Activated CD8-positive, alpha-beta memory T cell treated with anti-CD3 and anti-CD28 coated beads, Interleukin-2, amount 50 U/mL, for 48 hours (primary cell): ENCODE measurements at regions not wholly inside any gene's neighbourhood (a gene's known extent, or its start where the extent isn't known, plus 50 kb on each side); places are given as distances from the start of the nearest gene placed in this dataset.
"Not testable (repeated sequence)": the region's sequence is repeated elsewhere in the genome, so short reads cannot be mapped to it uniquely, and the experiment has no call there.

ENCODE experiments used
- DNase-seq: peaks from one replicate; pipeline ENCODE4 v3.0.0-alpha.2; 2020

- DNase-seq, result no peak
Measured at GRCh38 chr6:170232186-170233002, 58.5 kb downstream of the DLL1 start.

GRCh38 chr6:170231293-170232185 is 59.3 kb downstream of the DLL1 start:
- no peak for DNase-seq

- no peak for DNase-seq
Measured at GRCh38 chr6:170230520-170231292, 60.2 kb downstream of the DLL1 start.

GRCh38 chr6:170229851-170230519 is 60.9 kb downstream of the DLL1 start:
- no peak for DNase-seq

DNA sequence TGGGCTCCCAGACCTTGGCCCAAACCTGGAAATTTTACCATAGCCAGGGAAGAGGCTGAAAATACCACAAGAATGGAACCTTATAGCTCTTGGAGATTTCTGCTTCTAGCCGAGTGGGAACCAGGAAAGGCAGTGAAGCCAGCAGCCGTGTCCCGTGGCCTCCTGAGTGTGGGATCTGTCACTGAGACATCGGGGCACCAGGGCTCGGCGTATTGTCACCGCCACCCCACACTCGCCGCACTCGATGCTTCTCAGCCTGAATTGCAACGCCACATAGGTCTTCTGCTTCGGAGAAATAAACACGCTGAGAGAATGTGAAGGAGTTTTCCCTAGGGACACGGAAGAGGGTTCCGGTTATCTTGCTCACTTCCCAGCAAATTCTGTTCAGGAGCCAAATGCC is 61.5 kb downstream of the DLL1 start:
- DNase-seq, result no peak

DNA sequence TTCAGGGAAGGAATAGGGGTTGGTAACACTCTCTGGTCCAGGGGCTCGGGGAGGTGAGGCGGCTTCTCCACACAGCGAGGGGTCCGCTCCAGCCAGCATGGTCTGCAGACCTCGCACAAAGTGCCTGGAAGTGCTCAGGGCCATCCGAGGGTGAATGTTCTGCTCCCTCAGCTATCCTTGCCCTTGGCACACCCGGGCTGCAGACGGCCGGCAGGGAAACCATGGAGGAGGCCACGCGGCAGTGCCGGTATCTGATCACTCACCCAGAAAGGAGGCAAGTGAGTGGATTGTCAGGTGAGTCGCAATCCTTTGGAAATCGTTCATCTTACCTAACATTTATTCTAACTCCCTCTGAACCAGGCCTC is 62.0 kb downstream of the DLL1 start:
- DNase-seq, result no peak

DNA sequence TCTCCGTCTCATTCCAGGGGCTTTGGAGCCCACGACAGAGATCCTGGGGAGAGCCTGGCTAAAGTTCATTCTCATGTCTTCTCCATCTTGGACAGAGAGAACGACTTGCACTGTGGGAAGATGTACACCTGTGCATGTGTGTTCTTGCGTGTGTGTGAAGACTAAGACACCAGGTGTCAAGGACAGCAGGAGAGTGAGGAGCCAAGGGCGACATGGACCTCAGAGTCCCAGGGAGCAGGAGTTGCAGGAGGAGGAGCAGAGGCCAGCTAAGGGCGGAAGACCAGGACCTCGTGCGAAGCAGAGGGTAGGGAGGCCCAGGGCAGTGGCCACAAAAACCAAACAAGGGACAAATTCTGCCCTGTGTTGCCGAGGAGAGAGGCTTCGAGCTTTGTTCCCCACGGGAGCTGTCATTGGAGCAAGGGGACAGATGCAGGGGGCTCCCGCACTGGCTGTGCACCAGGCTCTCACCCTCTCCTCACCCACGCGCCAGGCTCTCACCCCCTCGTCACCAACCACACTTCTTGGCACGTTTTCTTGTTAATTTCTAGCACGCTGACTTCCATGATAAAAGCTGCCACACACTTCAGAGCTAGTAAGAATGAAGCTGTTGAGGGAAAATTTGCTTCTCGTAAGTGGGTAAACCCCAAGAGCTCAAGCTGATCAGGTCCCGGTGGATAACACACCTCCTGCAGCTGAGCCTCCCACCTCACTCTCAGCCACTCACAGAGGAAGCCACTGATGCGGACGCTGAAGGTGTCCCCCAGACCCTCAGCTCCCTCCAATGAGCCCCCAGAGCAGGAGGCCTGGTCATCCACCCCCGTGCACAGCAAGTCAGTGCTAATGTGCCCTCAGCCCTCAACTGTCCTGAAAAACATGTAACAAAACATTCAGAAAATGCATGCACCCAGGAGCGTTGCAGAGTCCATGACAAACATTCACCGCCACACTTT is 62.6 kb downstream of the DLL1 start:
- no peak for DNase-seq

DNA sequence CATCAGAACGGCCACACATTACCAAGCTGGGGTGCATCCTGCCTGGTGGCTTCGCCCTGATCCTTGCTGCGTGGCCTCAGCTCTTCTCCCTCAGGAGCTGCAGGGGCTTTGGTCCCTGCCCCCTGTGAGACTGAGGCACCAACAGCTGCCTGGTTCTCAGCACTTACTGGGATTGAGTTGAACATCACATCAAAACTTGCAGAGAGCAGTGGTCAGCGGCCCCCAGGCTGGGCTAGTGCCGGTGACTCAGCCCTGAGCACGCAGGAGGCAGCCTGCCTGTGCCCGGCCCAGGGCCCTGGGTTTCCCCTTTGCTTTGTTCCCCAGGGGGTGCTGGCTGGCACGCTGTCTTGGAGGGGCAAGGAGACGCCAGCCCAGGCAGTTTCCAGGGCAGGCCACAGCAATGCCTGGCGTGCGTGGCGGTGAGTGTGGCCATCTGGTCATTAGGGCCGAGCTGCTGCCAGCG is 63.3 kb downstream of the DLL1 start:
- DNase-seq, result no peak

DNA sequence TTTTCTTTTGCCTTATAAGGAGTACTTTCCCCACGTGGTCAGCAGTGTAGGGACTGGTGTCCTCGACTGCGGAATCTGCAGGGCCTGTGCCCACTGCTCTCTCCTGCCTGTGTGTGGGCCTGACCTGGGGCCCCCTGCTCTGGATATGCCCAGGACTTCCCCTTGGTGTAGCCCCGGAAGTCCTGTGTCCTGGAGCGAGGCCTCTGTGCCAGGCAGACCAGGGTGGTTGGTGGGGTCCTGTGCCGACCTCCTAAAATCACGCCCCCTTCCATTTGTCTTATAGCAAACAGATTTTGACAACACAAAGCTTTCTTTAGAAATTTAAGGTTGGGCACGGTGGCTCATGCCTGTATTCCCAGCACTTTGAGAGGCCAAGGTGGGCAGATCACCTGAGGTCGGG is 64.2 kb downstream of the DLL1 start:
- DNase-seq, result no peak

DNA sequence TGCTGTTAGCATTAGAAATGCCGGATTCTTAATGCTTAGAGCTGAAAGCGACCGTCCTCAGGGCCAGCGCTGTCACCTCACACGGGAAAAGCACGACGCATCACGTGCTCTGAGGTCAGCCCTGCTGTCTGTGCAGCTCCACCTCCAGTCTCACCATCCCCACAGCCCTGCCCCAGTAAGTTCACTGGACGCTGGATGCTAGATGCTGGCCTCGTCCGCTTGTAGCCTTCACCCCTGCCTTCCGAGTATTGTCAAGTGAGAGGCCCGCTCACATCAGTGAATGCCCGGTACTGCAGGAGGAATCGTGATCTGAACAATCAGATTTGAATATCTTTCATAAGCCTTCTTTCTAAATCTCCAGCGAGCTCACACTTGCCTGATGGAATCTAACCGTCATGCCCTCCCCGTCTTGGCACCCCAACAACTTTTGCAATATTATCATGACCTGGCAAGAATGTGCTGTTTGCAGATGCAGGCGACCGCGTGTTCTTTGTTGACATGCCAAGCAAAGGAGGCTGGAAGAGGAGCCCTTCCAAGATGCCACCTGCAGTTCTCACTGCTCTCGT is 64.9 kb downstream of the DLL1 start:
- no peak for DNase-seq

- no peak for DNase-seq
Measured at GRCh38 chr6:170224694-170225660, 65.9 kb downstream of the DLL1 start.

- no peak for DNase-seq
Measured at GRCh38 chr6:170223718-170224693, 66.9 kb downstream of the DLL1 start.

DNA sequence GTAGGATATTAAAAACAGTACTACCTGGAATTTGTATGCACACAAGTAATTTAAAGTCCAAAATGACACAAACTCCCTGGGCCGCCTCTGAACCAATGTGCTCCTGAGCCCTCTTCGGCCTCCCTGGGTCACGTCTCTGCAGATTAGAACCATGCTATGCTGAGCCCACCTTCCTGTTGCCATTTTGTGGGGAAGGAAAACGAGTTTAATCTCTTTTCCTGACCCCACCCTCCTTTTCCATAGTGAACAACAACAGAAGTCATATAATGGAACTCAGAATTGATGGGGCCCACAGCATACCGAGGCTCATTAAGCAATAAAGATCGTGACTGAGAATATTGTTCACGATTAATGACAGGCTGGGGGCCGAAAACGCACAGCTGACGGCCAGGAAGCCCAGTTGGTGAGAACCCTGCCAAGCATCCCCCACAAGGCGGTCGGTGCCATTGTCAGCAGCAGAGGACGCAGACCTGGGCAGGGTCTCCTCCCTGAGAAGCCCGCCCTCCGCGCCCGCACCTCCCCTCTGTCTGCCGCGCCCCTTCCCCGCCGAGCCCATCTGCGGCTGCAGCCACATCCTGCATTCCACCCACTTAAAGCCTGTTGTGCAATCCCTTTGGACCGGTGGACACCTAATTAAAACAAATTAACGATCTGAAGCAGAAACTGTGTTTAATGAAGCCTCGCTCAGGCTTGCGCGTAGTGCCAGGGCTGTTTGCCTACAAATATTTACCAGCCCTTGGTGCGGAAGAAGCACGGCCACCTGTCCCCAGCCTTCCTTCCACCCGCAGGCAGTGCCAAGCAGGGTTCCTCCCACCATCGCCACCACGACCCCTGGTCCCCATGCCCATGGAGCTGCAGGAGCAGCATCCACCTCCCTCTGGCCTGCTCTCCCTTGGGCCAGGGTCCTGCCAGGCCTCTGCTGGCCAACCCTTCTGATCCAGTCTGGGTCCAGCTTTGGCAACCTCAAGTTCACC is 68.1 kb downstream of the DLL1 start:
- no peak for DNase-seq

GRCh38 chr6:170221753-170222400 is 69.0 kb downstream of the DLL1 start:
- no peak for DNase-seq

GRCh38 chr6:170221052-170221752 is 69.7 kb downstream of the DLL1 start:
- DNase-seq, result no peak

- not testable (repeated sequence) for DNase-seq
Measured at GRCh38 chr6:170213637-170214018, 77.2 kb downstream of the DLL1 start.
